ENCODE measurements at regions not wholly inside any gene's neighbourhood (a gene's known extent, or its start where the extent isn't known, plus 50 kb on each side); places are given as distances from the start of the nearest gene placed in this dataset.

DNA sequence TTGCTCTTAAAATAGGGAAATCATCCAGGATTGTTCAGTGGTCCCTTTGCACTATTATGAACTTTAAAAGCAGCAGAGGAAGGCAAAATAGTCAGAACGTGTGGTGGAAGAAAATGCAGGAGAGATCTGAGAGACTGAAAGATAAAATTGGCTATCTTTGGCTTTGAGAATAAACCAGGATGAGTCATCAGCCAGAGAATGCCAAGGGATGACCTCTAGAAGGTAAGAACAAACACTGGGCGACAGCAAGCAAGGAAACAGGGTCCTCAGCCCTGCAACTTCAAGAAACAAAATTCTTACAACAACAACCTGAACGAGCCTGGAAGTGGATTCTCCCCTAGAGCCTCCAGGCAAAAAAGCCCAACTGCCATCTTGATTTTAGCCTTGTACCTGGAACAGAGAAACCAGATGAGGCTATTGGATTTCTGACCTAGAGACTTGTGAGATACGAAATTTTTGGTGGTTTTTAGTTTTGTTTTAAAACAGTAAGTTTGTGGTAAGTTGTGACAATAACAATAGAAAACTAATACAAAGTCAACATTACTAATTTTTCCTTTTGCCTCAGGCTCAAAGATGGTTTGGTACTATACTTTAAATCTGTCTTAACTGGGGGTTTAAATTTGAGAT lies 130.2 kb upstream of the CNTNAP2 start:
- Histone ChIP-seq H2BK5ac (ENCODE audit: low read depth, low read length) (no peak overlapping the region), H3K4ac (replicated peaks; ENCODE audit: insufficient read length, low read depth, low read length) (no peak overlapping the region), H3K14ac (ENCODE audit: insufficient read length) (no peak overlapping the region), H2BK12ac (ENCODE audit: low read depth, low read length) (no peak overlapping the region), H2AFZ (ENCODE audit: low read length) (no peak overlapping the region), H2AK5ac (ENCODE audit: low read depth, low read length) (no peak overlapping the region), H3K4me3 (ENCODE audit: extremely low read depth in 1 of 4, insufficient read depth in 2 of 4, low read depth in 3 of 4, low read length in 4 of 4) (no peak overlapping the region), H4K8ac (ENCODE audit: extremely low read depth, insufficient read depth, low read length) (no peak overlapping the region), H3K18ac (ENCODE audit: extremely low read depth, low read length) (no peak overlapping the region), H3K9ac (replicated peaks in 1 of 4; ENCODE audit: extremely low read depth in 1 of 4, low read depth in 3 of 4, low read length in 3 of 4) (no peak overlapping the region), H4K5ac (ENCODE audit: insufficient read length, low read depth, low read length) (peak overlapping the region; percentile 38), H3K79me1 (ENCODE audit: low read depth, low read length) (no peaks in the 10 kb centered on the region), H4K20me1 (replicated peaks in 1 of 2; ENCODE audit: control insufficient read depth in 1 of 2, insufficient read depth in 2 of 2, low read length in 2 of 2) (no peaks in the 10 kb centered on the region), H4K91ac (replicated peaks; ENCODE audit: insufficient read length, low read length) (no peak overlapping the region), H3K23me2 (ENCODE audit: low read depth, low read length) (no peaks in the 10 kb centered on the region), H2BK120ac (replicated peaks; ENCODE audit: low read depth, low read length) (no peak overlapping the region), H3K79me2 (ENCODE audit: control insufficient read depth in 1 of 2, insufficient read depth in 2 of 2, low read length in 2 of 2) (no peaks in the 10 kb centered on the region), H2BK15ac (ENCODE audit: low read length) (no peak overlapping the region), H3K9me3 (ENCODE audit: insufficient read depth in 2 of 2, low read depth in 1 of 2, low read length in 1 of 2) (no peaks in the 10 kb centered on the region), H3K56ac (replicated peaks; ENCODE audit: insufficient read length, low read depth, low read length) (no peak overlapping the region), H3K4me1 (replicated peaks in 1 of 4; ENCODE audit: control insufficient read depth in 3 of 4, insufficient read depth in 4 of 4, low read length in 3 of 4) (no peaks in the 10 kb centered on the region), H3K36me3 (ENCODE audit: control insufficient read depth in 2 of 4, insufficient read depth in 4 of 4, low read length in 3 of 4) (no peaks in the 10 kb centered on the region), H3K23ac (ENCODE audit: insufficient read length) (no peak overlapping the region), H2BK20ac (ENCODE audit: low read length) (no peak overlapping the region), H3K4me2 (ENCODE audit: insufficient read depth in 1 of 2, low read depth in 2 of 2, low read length in 2 of 2) (no peak overlapping the region), H3K27me3 (replicated peaks in 1 of 4; ENCODE audit: control insufficient read depth in 3 of 4, extremely low read depth in 1 of 4, insufficient read depth in 3 of 4, low read length in 3 of 4) (peaks cover 0 to 2% (median 0%) of the 10 kb centered on the region in 4 experiments; a peak in 1 of 7 replicates), H3K27ac (ENCODE audit: low read depth, low read length) (no peak overlapping the region)
- 87% methylated on average over 4 of the region's 4 CpGs; no CpG with 5 or more reads in 1 of the 2 experiments for WGBS, 2 experiments (ENCODE audit: extremely low coverage in 1 of 2, insufficient coverage in 1 of 2, insufficient read length in 1 of 2, insufficient replicate concordance in 2 of 2, low coverage in 1 of 2, low lambda C conversion rate in 2 of 2, missing lambda C conversion rate in 1 of 2)
- DNase-seq (ENCODE audit: low read depth in 1 of 2, low spot score in 2 of 2) (no peak), FAIRE-seq (no peak)
- ChIA-PET POLR2A (ENCODE audit: partially characterized antibody) (no interaction called here), CTCF (ENCODE audit: partially characterized antibody) (no interaction called here)
- TF ChIP-seq JUND (IDR thresholded peaks at IDR 0.05; ENCODE audit: low read length) (peak; percentile 74), ZNF274 (IDR thresholded peaks at IDR 0.05; ENCODE audit: borderline replicate concordance, extremely low read depth, low read length) (no peak)
